WERI-Rb-1 (cell line): ENCODE measurements at regions not wholly inside any gene's neighbourhood (a gene's known extent, or its start where the extent isn't known, plus 50 kb on each side); places are given as distances from the start of the nearest gene placed in this dataset.

Source experiments
- DNase-seq: peaks from one replicate; pipeline ENCODE4 v3.0.0-alpha.2; 2020
- H3K27ac ChIP-seq: fragments of 250-450 bp; sonication (Bioruptor Pico); 2 replicates; pipeline ENCODE4 v1.5.1; 2020; ENCODE audit warnings: mild to moderate bottlenecking, moderate library complexity
- H3K27me3 ChIP-seq: fragments of 250-450 bp; sonication (Bioruptor Pico); 2 replicates; pipeline ENCODE4 v1.5.1; 2021; ENCODE audit warnings: mild to moderate bottlenecking, low read depth, moderate library complexity; ENCODE audit not compliant: insufficient read depth, severe bottlenecking
- H3K36me3 ChIP-seq: fragments of 250-450 bp; sonication (Bioruptor Pico); 2 replicates; pipeline ENCODE4 v1.5.1; 2020; ENCODE audit warnings: mild to moderate bottlenecking, moderate library complexity
- H3K4me3 ChIP-seq: 2 replicates; pipeline ENCODE4 v1.5.1; 2011; ENCODE audit warnings: low read depth, mild to moderate bottlenecking, control low read depth, low read length
- H3K9me3 ChIP-seq: fragments of 250-450 bp; sonication (Bioruptor Pico); 2 replicates; pipeline ENCODE4 v1.5.1; 2021; ENCODE audit warnings: mild to moderate bottlenecking, moderate library complexity; ENCODE audit not compliant: severe bottlenecking
- TF ChIP-seq, protein P1 (sequence below): IDR thresholded peaks from 2 replicates; pipeline ENCODE4 v1.5.1; 2011; ENCODE audit warnings: low read depth, mild to moderate bottlenecking, control low read depth, inconsistent platforms, low read length

GRCh38 chr4:33628296-33628695 is 2616.0 kb downstream of the ARAP2 start:
- TF ChIP-seq, protein P1, sequence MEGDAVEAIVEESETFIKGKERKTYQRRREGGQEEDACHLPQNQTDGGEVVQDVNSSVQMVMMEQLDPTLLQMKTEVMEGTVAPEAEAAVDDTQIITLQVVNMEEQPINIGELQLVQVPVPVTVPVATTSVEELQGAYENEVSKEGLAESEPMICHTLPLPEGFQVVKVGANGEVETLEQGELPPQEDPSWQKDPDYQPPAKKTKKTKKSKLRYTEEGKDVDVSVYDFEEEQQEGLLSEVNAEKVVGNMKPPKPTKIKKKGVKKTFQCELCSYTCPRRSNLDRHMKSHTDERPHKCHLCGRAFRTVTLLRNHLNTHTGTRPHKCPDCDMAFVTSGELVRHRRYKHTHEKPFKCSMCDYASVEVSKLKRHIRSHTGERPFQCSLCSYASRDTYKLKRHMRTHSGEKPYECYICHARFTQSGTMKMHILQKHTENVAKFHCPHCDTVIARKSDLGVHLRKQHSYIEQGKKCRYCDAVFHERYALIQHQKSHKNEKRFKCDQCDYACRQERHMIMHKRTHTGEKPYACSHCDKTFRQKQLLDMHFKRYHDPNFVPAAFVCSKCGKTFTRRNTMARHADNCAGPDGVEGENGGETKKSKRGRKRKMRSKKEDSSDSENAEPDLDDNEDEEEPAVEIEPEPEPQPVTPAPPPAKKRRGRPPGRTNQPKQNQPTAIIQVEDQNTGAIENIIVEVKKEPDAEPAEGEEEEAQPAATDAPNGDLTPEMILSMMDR = no peak
- Histone ChIP-seq H3K9me3 (no peaks in the 10 kb centered on the region), H3K36me3 (no peaks in the 10 kb centered on the region), H3K4me3 (no peak overlapping the region), H3K27me3 (no peaks in the 10 kb centered on the region), H3K27ac (no peak overlapping the region)
- no peak for DNase-seq

DNA sequence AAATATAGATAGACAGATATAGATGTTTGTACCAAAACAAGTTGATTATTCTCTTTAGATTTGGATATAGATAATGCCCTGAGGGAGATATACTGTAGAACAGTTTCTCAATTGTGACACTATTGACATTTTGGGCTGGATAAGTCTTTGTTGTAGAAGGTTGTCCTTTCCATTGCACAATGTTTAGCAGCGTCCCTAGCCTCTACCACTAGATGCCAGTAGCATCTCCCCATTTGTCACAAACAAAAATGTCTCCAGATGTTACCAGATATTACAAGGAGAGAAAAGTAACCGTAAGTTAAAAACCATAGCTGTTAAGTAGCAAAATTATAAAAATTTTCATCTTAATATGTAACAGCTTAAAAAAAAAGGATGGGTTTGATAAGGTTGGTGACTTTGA is 2595.3 kb downstream of the ARAP2 start:
- Histone ChIP-seq H3K27ac (no peak overlapping the region), H3K4me3 (no peak overlapping the region), H3K27me3 (no peaks in the 10 kb centered on the region), H3K36me3 (no peaks in the 10 kb centered on the region), H3K9me3 (no peaks in the 10 kb centered on the region)
- DNase-seq = peak; percentile 18
- TF ChIP-seq, protein P1 = peak; percentile 63

DNA sequence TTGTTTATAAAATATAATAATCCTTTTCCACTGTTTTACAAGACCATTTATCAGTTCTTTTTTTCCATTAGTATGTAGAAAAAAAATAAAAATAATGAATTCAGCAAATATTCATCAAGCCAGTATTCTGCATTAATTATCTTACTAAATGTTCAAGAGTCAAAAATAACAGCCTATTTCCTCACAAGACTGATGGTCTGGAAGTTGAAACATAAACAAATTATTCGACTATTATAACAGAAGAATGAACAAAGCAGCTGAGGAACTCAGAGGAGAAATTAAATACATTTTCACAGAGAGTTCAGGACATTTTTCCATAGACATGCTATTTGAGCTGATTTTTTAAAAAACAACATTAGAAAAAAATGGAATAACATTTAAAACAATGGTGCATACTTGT is 2594.8 kb downstream of the ARAP2 start:
- no peaks in the 10 kb centered on the region for H3K36me3 ChIP-seq
- DNase-seq = no peak
- no peaks in the 10 kb centered on the region for H3K27me3 ChIP-seq
- no peak overlapping the region for H3K4me3 ChIP-seq
- H3K27ac ChIP-seq = no peak overlapping the region
- H3K9me3 ChIP-seq = no peaks in the 10 kb centered on the region
- TF ChIP-seq, protein P1 = no peak

DNA sequence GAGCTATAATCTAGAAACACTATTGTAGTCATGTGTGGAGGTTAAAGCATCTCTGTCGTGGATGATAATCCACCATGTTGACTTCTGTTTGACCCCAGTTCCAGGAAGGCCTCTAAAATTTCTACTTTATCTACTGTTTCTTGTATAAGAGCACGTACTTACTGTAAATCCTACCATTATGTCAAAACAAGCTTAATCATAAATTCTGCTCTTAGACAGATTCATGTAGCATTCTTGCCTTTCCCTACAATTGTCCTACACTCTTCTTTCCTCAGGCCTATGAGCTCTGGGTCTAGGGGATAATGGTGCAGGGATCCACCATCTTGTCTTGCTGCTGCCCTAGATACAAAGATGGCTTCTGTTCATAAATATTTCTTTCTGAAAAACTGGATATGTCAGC is 2594.3 kb downstream of the ARAP2 start:
- Histone ChIP-seq H3K27ac (no peak overlapping the region), H3K27me3 (no peaks in the 10 kb centered on the region), H3K9me3 (no peaks in the 10 kb centered on the region), H3K36me3 (no peaks in the 10 kb centered on the region), H3K4me3 (no peak overlapping the region)
- DNase-seq = no peak
- TF ChIP-seq, protein P1 = no peak

GRCh38 chr4:33658971-33659370 is 2585.3 kb downstream of the ARAP2 start:
- DNase-seq = no peak
- no peaks in the 10 kb centered on the region for H3K36me3 ChIP-seq
- H3K27me3 ChIP-seq = no peaks in the 10 kb centered on the region
- no peaks in the 10 kb centered on the region for H3K9me3 ChIP-seq
- TF ChIP-seq, protein P1 = no peak
- H3K4me3 ChIP-seq = no peak overlapping the region
- H3K27ac ChIP-seq = no peak overlapping the region

DNA sequence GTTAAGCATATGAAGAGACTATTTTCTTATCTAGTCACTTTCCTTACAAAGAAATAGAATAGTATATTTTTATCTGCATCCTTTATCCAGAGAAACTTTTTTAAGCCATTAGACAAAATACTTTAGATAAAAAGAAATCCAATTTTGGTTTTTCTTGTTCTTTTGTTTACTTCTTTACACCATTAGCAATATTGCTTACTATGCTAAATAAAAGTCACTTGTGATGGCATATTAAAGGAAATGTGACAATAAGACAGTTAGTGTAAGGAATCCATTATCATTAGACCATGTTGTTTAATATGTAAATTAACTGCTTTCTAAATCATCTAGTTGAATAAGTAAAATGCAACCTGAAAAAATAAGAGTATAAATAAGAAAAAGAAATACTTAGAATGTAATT is 2582.7 kb downstream of the ARAP2 start:
- Histone ChIP-seq H3K4me3 (no peak overlapping the region), H3K36me3 (no peaks in the 10 kb centered on the region), H3K27me3 (no peaks in the 10 kb centered on the region), H3K27ac (no peak overlapping the region), H3K9me3 (no peaks in the 10 kb centered on the region)
- TF ChIP-seq, protein P1 = no peak
- DNase-seq = no peak
